ENCODE measurements at regions not wholly inside any gene's neighbourhood (a gene's known extent, or its start where the extent isn't known, plus 50 kb on each side); places are given as distances from the start of the nearest gene placed in this dataset.

GRCh38 chr5:43947935-43948334, 345.0 kb downstream of the NNT start:
- TF ChIP-seq CTCF (IDR thresholded peaks at IDR 0.05), result no peak
- peaks cover 4 to 13% (median 6%) of the 10 kb centered on the region in 7 donors for H3K9me3 Mint-ChIP-seq
- Histone ChIP-seq H3K79me2 (ENCODE audit: insufficient read depth, low read length) (no peaks in the 10 kb centered on the region), H3K36me3 (replicated peaks in 1 of 2; ENCODE audit: control insufficient read depth in 1 of 2, insufficient read depth in 2 of 2, low read length in 2 of 2) (no peaks in the 10 kb centered on the region), H2AFZ (ENCODE audit: insufficient read depth, low read depth, low read length, poor library complexity, severe bottlenecking) (no peak overlapping the region), H4K20me1 (ENCODE audit: insufficient read depth, low read length) (no peaks in the 10 kb centered on the region), H3K4me3 (replicated peaks in 1 of 3; ENCODE audit: low read depth in 2 of 3, low read length in 3 of 3) (no peak overlapping the region), H3K9ac (ENCODE audit: insufficient read depth, low read length, poor library complexity, severe bottlenecking) (no peak overlapping the region), H3K4me2 (replicated peaks; ENCODE audit: extremely low read depth, low read length, poor library complexity, severe bottlenecking) (no peak overlapping the region), H3K27me3 (ENCODE audit: control insufficient read depth in 2 of 2, insufficient read depth in 2 of 2, low read length in 2 of 2) (no peaks in the 10 kb centered on the region), H3K9me3 (replicated peaks in 1 of 2; ENCODE audit: control insufficient read depth in 1 of 2, insufficient read depth in 1 of 2, low read length in 2 of 2) (peaks cover 9 to 20% of the 10 kb centered on the region in 2 donors), H3K4me1 (ENCODE audit: control insufficient read depth in 1 of 2, insufficient read depth in 2 of 2, low read length in 2 of 2) (no peaks in the 10 kb centered on the region), H3K27ac (ENCODE audit: low read depth in 1 of 2, low read length in 2 of 2) (no peak overlapping the region)
- intact Hi-C loops (cut with micrococcal nuclease), result no loop called here
- no CpG with 5 or more reads among the region's 2 CpGs for WGBS (ENCODE audit: insufficient coverage)
- no peak overlapping the region for H3K27ac Mint-ChIP-seq
- peaks cover 0 to 1% (median 0%) of the 10 kb centered on the region in 3 donors for H3K27me3 Mint-ChIP-seq (ENCODE audit: low read depth in 3 of 3)
- H3K4me1 Mint-ChIP-seq, result no peaks in the 10 kb centered on the region
- H3K4me3 Mint-ChIP-seq, result no peak overlapping the region
- no peaks in the 10 kb centered on the region for H3K36me3 Mint-ChIP-seq
- no peak for DNase-seq

GRCh38 chr5:43941806-43942205, 338.8 kb downstream of the NNT start:
- Mint-ChIP-seq H3K36me3 (no peaks in the 10 kb centered on the region), H3K9me3 (peaks cover 4 to 14% (median 6%) of the 10 kb centered on the region in 7 donors)
- WGBS (ENCODE audit: insufficient coverage), result 100% methylated on average over 1 of the region's 1 CpG

More at GRCh38 chr5:43941806-43942205, 338.8 kb downstream of the NNT start:
- Histone ChIP-seq H3K9ac (ENCODE audit: insufficient read depth, low read length, poor library complexity, severe bottlenecking) (no peak overlapping the region), H2AFZ (ENCODE audit: insufficient read depth, low read depth, low read length, poor library complexity, severe bottlenecking) (no peak overlapping the region), H3K4me3 (replicated peaks in 1 of 3; ENCODE audit: low read depth in 2 of 3, low read length in 3 of 3) (no peak overlapping the region), H3K4me2 (replicated peaks; ENCODE audit: extremely low read depth, low read length, poor library complexity, severe bottlenecking) (no peak overlapping the region), H3K27ac (ENCODE audit: low read depth in 1 of 2, low read length in 2 of 2) (no peak overlapping the region), H3K27me3 (ENCODE audit: control insufficient read depth in 2 of 2, insufficient read depth in 2 of 2, low read length in 2 of 2) (no peaks in the 10 kb centered on the region), H3K79me2 (ENCODE audit: insufficient read depth, low read length) (no peaks in the 10 kb centered on the region), H3K36me3 (replicated peaks in 1 of 2; ENCODE audit: control insufficient read depth in 1 of 2, insufficient read depth in 2 of 2, low read length in 2 of 2) (no peaks in the 10 kb centered on the region), H4K20me1 (ENCODE audit: insufficient read depth, low read length) (no peaks in the 10 kb centered on the region), H3K9me3 (replicated peaks in 1 of 2; ENCODE audit: control insufficient read depth in 1 of 2, insufficient read depth in 1 of 2, low read length in 2 of 2) (peaks cover 7 to 28% of the 10 kb centered on the region in 2 donors), H3K4me1 (ENCODE audit: control insufficient read depth in 1 of 2, insufficient read depth in 2 of 2, low read length in 2 of 2) (no peaks in the 10 kb centered on the region)
- intact Hi-C loops (cut with micrococcal nuclease), result no loop called here
- Mint-ChIP-seq H3K27me3 (ENCODE audit: low read depth in 3 of 3) (no peaks in the 10 kb centered on the region), H3K4me1 (no peaks in the 10 kb centered on the region), H3K27ac (no peak overlapping the region), H3K4me3 (no peak overlapping the region)
- DNase-seq, result no peak
- TF ChIP-seq CTCF (IDR thresholded peaks at IDR 0.05), result no peak
